HS-27A (cell line): ENCODE measurements at regions not wholly inside any gene's neighbourhood (a gene's known extent, or its start where the extent isn't known, plus 50 kb on each side); places are given as distances from the start of the nearest gene placed in this dataset.
"Not testable (repeated sequence)": the region's sequence is repeated elsewhere in the genome, so short reads cannot be mapped to it uniquely, and the experiment has no call there.

Experiments
- DNase-seq: peaks from one replicate; pipeline ENCODE4 v3.0.0-alpha.2; 2012; ENCODE audit warnings: low read depth, missing footprints

DNA sequence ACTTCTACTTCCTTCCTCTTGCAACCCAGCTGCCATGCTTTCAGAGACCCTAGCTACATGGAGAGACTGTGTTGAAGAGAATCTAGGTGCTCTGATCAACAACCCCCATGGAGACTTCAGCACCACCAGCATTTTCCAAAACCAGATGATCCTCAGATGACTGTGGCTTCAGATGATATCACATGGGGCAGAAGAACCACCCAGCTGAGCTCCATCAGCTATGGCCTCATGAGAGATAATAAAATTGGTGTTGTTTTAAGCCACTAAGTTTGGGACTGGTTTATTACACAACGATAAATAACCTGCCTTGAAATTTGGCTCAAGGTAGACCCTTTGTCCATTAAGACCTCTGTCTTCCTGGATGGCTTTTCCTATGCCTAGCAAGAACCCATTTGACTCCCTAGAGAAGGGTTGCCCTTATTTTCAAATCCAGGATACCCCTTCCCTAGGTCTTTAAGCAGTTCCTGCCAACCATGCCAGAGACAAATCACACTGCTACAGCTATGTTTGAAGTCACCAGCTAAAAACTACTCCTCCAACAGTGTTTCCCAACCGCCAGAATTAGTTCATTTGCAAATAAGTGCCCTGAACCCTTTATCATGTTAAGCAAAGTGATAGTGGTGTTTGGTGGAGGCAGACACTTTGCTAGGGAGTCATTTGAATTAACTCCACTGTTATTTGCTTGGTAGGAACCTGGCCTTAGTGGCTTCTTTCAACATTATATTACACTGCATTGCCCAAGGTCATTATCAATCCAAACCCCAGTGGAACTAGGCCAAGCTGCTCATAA lies 136.9 kb upstream of the PALS2 start:
- DNase-seq, result no peak

DNA sequence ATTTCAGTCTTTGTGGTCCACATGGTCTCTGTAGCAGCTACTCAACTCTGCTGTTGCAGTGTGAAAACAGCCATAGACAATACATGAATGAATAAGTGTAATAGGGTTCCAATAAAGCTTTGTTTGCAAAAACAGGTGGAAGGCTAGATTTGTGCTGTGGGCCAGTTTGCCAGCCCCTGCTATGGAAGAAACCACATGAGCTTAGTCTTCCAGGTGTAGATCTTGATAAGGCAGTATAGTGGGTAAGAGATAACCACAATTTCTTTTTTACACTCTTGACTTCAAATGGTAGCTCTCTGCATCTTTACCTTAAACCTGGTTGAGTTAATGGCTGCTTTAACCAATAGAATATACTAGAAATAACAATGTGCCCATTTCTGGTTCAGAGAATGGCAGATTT lies 135.0 kb upstream of the PALS2 start:
- DNase-seq, result no peak

DNA sequence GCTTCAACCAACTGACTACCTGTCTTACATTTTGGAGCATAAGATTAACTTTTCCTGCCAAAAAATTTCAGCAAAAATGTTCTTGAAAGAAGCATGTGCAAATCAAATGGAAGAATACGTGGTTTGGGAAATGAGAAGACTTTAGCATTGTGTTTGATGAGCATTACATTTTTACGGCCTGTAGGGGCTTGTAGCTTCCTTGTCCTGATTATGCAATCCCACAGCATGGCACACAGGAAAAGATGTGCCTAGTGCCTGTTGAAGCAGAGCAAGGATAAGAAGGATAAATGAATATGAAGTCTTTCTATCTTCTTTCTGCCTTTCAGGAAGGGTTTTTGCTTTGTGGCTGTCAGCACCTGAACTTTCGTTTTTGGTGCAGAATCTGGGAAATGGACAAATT lies 134.1 kb upstream of the PALS2 start:
- not testable (repeated sequence) for DNase-seq

DNA sequence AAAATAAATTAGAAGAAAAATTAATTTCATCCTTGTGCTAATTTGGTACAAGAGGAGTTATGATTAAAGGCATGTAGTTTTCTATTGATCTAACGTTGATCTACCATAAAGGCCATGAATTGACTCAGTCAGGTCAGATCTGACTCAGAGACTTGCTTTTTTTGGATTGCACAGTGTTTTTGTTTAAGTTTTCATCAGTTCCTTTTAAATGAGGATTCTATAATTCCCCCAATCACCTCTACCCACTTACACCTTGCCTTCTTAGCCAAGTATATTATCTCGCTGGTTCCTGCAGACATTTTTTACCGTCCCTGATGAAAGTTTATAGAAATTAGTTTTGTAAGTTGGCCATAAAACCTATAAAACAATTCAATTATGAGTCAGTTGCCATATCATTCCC lies 132.4 kb upstream of the PALS2 start:
- no peak for DNase-seq

DNA sequence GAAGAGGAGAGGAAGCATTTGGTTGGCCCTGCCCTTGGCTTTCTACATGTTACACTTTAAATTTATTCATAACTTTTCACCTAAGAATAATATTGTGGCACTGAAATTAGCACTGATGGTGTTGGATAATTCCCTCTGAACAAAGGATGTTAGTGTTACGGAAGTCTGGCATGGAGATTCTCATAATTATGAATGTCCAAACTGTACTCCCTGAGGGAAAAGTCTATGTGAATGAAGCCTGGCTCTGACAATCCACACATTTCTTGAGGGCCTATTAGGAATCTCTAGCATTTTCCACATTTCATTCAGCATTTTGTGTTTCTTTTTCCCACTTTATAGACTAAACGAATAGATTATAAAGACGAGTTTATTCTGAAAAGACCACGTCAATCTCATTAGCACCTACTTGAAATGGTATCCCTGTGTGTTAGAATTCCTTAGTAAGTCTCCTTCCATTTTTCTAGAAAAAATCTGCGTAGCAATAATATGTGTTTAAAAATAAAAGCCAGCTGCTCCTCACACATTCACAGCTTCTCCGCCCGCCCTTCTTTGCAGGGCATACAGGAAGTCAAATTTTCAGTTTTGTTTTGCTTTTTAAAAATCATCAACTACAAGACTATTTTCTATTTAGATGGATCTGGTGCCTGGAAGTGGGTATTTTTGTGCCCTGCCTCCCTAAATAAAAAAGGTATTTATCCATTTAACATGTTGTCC lies 131.8 kb upstream of the PALS2 start:
- no peak for DNase-seq

DNA sequence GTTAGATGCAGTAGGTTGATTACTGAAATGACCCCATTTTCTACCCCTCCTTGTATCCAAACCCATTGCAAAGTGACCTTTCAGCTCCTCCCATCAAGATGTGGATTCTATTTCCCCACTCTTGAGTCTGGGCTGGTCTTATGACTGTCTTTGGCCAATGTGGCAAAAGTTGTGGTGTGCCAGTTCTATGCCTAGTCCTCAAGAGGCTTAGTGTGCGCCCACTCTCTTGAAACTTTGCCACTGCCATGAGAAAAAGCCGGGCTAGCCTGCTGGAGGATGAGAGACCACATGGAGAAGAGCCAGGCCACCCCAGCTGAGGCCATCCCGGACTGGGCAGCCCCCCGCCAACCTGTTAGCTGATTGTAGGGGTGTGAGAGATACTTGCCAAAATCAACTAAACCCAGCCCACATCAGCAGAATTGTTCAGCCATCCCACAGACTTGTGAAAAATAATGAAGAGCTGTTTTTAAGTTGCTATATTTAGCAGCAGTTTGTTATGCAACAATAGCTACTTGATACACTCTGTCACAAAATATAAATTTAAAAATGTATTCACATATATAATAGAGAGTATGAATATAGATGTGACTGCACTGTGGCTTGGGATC lies 131.0 kb upstream of the PALS2 start:
- DNase-seq, result no peak

DNA sequence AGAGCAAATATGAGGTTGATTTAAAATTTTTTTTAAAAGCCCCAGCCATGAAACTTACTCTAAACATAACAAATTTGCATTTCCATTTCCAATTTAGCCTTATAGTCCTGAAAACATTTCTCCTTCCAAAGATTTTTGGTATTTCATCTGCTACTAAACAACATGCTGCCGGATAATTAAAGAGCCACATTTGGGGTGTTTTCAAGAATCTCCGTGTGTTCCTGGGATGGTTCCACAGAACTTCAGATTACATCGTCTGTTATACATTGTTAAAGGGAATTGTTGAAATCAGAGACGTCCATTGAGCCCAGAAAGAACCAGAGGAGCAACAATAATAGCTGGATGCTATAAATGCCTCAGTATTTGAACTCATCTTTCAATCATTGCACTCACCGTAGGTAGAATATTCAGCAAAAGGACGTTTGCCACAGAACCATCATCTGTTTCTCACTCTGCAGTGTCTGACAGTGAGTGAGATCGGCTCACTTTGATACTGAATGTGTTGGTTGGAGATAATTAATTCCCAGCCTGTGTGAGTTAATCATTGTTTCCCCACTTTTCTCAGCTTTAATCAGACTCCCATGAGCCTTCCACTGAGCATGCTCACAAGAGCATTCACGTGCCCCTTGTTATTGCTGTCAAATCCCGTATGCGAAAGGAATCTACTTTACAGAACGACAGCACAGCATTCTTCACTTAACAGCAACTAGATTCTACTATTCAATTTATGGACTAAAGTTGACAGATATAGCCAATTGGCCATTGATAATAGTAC lies 128.4 kb upstream of the PALS2 start:
- no peak for DNase-seq

DNA sequence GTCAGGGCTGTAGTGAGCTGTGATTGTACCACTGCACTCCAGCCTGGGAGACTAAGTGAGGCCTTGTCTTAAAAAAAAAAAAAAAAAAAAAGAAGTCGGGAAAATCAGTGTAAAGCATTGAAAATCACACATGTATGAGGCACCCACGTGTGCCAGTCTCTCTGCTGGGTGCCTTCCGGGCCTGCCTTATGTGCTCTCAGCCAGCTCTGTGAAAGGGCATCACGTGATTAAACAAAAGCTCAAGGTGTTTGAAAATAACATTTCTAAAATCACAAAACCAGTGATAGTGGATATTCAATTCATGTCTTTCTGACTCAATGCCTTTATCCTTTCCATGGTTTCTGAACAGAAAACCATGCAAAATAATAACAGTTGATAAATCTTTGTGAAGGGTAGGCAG lies 125.2 kb upstream of the PALS2 start:
- no peak for DNase-seq

DNA sequence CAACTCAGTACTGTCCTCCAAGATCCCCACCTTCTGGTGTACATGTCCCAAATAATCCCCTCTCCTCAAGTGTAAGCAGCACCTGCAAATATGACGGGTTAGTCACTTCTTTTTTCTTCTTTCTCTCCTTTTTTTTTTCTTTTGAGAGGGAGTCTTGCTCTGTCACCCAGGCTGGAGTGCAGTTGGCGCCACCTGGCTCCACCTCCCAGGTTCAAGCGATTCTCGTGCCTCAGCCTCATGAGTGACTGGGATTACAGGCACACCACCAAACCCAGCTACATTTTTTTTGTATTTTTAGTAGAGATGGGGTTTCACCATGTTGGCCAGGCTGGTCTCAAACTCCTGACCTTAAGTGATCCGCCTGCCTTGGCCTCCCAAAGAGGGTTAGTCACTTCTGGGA lies 123.8 kb upstream of the PALS2 start:
- DNase-seq, result not testable (repeated sequence)

DNA sequence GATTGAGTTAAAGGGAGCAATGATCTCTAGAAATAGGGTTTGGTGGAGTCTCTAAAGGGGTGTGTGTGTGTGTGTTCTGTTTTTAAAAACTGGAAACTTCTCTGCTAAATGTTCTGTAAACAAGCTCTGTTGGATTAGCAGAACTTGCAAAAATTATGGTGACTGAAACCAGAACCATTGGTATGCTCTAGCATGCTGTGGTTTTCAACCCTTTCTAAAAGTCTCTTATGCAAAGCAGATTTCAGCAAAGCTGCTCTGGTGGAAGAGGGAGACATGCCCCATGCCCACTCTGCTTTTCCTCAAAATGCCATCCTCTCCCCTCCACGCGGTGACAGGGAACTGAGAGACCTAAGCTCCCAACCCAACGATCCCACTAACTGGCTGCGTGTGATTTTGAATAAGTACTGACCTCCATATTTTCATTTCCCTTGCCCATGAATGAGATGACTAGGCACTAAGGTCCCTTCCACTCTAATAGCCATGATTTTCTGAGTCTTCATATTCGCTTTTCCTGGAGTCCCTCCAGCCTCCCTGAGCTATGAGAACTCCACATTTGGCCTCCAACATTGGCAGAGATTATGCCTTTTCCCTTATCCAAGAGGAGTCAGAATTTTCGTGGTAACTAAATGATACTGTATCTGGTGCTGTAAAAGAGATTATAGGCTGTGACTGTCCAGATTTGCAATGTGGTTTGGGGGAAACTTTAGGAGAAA lies 117.3 kb upstream of the PALS2 start:
- no peak for DNase-seq

DNA sequence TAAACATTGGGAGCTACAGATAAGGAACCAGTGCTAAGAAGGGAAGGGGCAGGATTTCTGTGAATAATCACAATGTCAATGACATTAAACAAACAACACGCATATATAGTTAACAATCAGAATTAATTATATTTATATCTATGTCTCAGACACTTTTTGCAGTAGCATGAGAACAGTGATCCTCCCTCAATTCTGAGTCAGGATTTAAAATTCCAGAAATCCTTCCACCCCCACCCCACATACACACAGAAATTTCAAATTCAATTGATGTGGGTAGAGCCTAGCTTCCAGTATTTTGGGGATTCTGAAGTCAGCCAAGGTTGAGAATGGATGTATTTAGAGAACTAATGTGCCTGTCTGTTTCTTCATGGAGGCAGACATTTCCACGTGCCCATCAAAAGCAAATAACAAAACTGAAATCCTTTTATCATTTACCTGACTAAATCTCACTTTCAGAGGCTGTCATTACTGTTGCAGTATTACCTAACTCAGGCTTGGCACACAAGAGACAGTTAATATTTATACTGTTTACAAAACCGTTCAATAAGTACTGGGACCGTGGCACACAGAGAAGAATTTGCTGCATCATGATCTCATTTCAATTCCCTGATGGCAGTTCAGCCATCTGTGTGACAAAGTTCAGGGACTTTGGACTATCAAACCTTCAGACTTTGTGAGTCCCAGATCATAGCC lies 116.6 kb upstream of the PALS2 start:
- no peak for DNase-seq

DNA sequence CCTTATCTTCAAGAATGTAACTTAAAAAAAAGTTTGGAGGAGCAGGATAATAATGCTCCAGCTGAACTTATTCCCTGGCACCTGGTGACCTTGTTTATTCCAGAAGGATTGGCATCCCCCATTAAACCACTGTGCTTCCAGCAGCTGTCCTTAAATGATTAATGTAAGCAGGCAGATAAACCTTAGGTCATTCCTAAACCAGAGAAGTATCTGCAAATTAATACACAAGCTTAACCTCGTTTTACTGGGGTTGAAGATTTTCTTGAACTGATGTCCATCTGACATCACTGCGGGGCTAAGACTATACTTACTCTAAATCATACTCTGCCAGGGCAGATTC lies 116.1 kb upstream of the PALS2 start:
- DNase-seq, result no peak

DNA sequence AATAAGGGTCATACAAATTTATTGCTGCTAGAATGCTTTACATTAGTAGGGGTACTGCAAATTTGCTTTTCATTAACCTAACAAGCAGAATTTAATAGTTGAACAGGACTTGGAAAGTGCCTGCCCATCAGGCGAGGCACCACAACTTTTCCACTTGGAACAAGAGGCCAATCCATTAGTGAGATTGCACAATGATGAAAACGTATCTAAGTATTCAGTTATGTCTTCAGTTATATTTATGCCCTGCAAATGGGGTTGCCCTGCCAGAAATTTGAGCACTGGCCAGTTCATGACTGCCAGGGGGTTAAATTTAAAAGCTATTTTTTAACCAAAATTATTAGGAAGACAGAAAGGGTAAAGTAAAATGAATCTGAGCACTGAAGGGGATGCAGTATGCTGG lies 111.1 kb upstream of the PALS2 start:
- DNase-seq, result no peak

DNA sequence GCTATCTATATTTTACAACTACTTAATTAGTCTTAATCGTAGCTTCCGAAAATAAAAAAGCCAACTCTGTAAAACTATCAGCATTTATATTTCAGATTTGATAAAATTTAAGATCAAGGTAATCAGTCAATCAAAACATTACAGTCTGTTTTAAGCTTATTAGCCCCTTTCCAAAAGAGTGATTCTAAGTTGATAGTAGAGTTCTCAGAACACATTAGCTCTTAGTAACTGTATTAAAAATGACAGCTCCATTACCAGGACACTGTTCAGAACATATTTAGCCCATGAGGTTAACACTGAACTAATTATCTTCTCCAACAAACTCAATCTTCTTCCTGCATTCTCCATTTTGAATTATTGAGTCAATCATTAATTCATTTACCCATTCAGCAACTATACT lies 110.3 kb upstream of the PALS2 start:
- no peak for DNase-seq

DNA sequence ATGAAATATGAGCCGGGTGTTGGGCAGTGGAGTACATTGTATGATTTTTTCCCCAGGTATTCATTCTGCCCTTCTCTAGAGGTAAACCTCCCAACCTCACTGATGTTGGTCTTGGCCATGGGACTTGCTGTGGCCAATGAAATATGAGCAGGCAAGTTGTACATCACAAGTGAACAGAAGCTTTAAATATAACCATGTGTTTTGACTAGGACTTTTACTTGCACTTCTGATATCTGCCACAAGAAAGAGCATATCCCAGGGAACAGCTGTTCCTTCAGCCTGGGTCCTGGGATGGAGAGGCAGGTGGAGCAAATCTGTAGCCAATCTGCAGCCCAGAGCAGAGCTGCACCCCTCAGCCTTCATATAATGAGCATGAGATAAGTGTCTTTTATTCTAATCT lies 109.8 kb upstream of the PALS2 start:
- DNase-seq, result no peak

DNA sequence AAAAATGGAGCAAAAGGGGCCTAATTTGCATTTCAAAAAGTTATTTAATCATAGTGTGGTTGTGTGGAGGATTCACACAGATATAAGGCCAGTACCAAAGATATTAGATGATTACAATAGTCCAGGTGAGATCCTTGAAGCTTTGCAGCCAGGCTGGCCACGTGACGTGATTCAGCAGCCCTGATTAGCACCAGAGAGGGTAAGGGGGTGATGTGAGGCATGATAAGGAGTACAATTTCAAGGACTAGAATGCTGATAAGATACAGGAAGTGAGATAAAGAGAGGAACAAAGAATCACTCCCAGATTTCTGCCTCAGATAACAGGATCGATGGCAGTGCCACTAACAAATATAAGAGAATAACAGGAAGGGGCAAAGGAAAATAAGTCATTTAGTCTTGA lies 108.4 kb upstream of the PALS2 start:
- no peak for DNase-seq

DNA sequence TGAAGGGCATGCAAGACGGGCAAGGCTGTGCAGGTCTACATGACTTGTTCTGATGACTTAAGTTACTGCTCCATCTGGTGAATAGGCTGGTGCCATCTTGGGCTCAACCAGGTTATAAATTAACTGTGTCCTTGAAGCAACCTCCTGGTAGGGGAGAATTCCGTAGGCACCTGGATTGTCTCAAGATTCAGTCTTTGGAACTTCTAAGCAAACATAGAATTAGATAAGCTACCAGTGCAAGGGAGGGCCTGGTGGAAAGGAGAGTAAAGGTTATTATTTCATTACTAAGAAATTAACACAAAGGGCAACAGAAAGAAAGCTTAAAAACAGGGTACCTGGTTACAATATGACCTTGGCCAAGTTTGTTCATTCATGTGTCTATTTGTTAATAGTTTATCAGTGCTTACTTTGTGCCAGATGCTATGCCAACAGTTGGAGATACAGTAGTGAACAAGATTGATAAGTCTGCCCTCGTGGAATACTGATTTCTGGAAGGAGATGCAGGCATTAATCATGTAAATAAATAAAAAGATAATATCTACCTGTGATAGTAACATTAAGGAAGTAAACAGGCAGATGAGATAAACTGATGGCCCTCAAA lies 107.0 kb upstream of the PALS2 start:
- DNase-seq, result no peak

DNA sequence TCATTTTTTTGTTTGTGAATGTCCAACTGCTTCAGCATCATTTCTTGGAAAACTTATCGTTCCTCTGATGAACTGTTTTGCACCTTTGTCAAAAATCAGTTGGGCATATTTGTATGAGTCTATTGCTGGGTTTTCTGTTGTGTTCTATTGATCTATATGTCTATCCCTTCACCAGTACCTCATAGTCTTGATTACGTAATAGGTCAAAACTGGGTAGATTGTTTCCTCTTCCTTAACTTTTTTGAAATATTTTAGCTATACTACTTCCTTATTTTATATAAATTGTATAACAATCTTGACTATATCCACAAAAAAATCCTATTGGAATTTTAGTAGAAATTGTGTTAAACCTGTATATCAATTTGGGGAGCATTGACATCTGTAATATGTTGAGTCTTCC lies 104.1 kb upstream of the PALS2 start:
- no peak for DNase-seq

DNA sequence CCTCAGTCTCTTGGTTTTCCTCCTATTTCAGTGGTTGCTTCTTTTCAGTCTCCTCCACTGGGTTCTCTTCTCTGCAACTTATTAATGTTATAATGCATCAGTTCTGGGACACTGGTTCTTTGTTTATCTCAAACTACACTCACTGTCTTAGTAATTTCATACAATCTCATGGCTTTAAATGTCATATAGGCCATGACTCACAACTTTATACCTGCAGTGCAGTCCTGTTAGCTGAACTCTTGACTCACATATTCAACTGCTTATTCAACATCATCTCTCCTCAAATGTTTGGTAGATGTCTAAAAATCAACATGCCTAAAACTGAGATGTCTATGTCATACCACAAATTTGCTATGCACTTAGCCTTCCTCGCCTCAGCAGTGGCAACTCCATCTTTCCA lies 101.2 kb upstream of the PALS2 start:
- DNase-seq, result no peak

DNA sequence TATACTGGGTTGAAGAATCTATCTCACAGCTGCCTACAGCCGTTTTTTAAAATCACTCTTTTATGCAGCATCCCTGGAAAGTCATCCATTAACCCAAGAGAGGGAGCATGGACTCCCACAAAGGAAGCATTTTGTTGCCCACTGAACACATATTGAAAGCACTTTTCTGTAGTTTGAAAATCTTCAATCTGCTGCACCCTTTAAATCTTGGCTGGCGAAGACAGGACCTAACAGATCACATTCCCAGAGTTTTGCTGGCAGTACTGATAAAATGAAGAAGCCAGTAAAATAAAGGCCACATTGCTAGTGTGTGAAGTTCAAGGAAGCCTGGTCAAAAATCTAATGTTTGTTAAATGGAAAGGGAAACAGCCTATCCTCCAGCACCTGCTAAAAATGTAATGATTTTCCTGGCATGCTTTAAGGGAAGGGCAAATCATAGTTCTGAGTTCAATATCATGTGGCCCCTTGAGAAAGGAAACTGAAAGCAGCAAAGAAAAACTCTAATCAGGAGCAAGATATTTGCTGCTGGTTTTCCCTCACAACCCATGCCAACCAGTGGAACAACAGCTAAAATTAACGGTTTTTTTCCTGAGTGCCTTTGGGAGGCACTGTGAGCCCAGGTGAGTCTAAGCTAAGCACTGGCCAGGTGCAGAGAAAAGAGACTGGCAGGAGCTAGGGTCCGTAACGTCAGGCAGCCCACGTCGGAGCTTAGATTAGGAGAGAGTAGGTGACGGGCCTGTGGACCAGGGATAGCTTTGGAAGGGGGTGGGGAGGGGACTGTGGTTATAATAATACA lies 97.9 kb upstream of the PALS2 start:
- DNase-seq, result no peak
